ENCODE measurements at regions not wholly inside any gene's neighbourhood (a gene's known extent, or its start where the extent isn't known, plus 50 kb on each side); places are given as distances from the start of the nearest gene placed in this dataset.

DNA sequence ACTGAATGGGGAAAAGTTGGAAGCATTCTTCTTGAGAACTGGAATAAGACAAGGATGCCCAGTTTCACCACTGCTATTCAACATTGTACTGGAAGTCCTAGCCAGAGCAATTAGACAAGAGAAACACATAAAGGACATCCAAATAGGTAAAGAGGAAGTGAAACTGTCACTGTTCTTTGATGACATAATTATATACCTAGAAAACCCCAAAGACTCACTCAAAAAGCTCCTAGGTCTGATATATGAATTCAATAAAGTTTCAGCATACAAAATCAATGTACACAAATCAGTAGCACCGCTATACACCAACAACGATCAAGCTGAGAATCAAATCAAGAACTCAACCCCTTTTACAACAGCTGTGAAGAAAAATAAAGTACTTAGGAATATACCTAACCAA, 157.3 kb upstream of the DDHD1 start:
- TF ChIP-seq, protein P1, sequence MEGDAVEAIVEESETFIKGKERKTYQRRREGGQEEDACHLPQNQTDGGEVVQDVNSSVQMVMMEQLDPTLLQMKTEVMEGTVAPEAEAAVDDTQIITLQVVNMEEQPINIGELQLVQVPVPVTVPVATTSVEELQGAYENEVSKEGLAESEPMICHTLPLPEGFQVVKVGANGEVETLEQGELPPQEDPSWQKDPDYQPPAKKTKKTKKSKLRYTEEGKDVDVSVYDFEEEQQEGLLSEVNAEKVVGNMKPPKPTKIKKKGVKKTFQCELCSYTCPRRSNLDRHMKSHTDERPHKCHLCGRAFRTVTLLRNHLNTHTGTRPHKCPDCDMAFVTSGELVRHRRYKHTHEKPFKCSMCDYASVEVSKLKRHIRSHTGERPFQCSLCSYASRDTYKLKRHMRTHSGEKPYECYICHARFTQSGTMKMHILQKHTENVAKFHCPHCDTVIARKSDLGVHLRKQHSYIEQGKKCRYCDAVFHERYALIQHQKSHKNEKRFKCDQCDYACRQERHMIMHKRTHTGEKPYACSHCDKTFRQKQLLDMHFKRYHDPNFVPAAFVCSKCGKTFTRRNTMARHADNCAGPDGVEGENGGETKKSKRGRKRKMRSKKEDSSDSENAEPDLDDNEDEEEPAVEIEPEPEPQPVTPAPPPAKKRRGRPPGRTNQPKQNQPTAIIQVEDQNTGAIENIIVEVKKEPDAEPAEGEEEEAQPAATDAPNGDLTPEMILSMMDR (IDR thresholded peaks at IDR 0.05; ENCODE audit: borderline replicate concordance, extremely low read depth, low read length, poor library complexity, severe bottlenecking) = no peak
- TF ChIP-seq EZH2 (IDR thresholded peaks at IDR 0.05; ENCODE audit: borderline replicate concordance, low read depth, low read length, severe bottlenecking) = no peak

Data from DND-41 (cell line).